ENCODE measurements at regions not wholly inside any gene's neighbourhood (a gene's known extent, or its start where the extent isn't known, plus 50 kb on each side); places are given as distances from the start of the nearest gene placed in this dataset.

DNA sequence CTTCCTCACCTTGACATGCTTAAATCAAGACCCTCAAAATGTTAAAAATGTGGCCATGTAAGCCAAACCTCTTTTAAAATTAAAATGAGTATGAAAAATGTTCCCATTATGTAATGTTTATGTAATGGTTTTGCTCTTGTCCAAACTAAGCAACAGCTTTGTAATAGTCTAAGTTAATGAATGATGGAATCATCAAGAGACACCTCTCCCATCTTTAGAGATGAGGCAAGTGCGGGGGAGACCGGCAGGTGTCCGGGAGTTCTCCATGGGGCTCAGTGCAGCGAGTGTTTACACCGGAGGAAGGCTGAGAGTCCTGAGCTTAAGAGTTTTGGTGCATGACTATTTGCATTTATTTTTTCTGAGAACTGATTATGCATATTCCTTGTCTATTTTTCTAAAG is 384.9 kb upstream of the RNF32 start:
- TF ChIP-seq, protein P1, sequence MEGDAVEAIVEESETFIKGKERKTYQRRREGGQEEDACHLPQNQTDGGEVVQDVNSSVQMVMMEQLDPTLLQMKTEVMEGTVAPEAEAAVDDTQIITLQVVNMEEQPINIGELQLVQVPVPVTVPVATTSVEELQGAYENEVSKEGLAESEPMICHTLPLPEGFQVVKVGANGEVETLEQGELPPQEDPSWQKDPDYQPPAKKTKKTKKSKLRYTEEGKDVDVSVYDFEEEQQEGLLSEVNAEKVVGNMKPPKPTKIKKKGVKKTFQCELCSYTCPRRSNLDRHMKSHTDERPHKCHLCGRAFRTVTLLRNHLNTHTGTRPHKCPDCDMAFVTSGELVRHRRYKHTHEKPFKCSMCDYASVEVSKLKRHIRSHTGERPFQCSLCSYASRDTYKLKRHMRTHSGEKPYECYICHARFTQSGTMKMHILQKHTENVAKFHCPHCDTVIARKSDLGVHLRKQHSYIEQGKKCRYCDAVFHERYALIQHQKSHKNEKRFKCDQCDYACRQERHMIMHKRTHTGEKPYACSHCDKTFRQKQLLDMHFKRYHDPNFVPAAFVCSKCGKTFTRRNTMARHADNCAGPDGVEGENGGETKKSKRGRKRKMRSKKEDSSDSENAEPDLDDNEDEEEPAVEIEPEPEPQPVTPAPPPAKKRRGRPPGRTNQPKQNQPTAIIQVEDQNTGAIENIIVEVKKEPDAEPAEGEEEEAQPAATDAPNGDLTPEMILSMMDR (conservative IDR thresholded peaks at IDR 0.05) = no peak
- TF ChIP-seq ZFX (IDR thresholded peaks at IDR 0.05) = no peak

Data from C4-2B (cell line).